Stomach (tissue), 4 donors: ENCODE measurements at regions not wholly inside any gene's neighbourhood (a gene's known extent, or its start where the extent isn't known, plus 50 kb on each side); places are given as distances from the start of the nearest gene placed in this dataset.

Source experiments
- CTCF ChIP-seq, 7 experiments: fragments of 450-650 bp in 4 of 7; fragments of 200-600 bp in 3 of 7; sonication (generic) in 3 of 7; IDR thresholded peaks; one replicate each; pipeline ENCODE4 v1.5.1; 2016 to 2019; ENCODE audit warnings: antibody characterized with exemption in 7 of 7, control low read depth in 2 of 7, mild to moderate bottlenecking in 1 of 7
- EP300 ChIP-seq: sonication (generic); formaldehyde crosslinking; IDR thresholded peaks from one replicate; pipeline ENCODE4 v1.6.1; 2017; ENCODE audit warnings: antibody characterized with exemption
- POLR2A ChIP-seq, 4 donors: fragments of 450-650 bp; IDR thresholded peaks; one replicate each; pipeline ENCODE4 v1.6.1; 2016; ENCODE audit warnings: antibody characterized with exemption in 4 of 4, control low read depth in 2 of 4, mild to moderate bottlenecking in 1 of 4, moderate library complexity in 1 of 4
- POLR2AphosphoS5 ChIP-seq, 3 donors: sonication (generic); formaldehyde crosslinking; IDR thresholded peaks; one replicate each; pipeline ENCODE4 v1.6.1; 2016; ENCODE audit warnings: antibody characterized with exemption in 3 of 3

- TF ChIP-seq CTCF (IDR thresholded peaks at IDR 0.05) (no peak), EP300 (no peak), POLR2AphosphoS5 (IDR thresholded peaks at IDR 0.05) (no peak), POLR2A (IDR thresholded peaks at IDR 0.05) (no peak)
These were observed 94.3 kb downstream of the DIRAS3 start for GRCh38 chr1:67956116-67956515.
